HG03442 (cell line): ENCODE measurements at regions not wholly inside any gene's neighbourhood (a gene's known extent, or its start where the extent isn't known, plus 50 kb on each side); places are given as distances from the start of the nearest gene placed in this dataset.
A peak's percentile ranks its signal among the peaks of the same experiment; 100 is the strongest.
"Not testable (repeated sequence)": the region's sequence is repeated elsewhere in the genome, so short reads cannot be mapped to it uniquely, and the experiment has no call there.

Source experiments
- ATAC-seq: cut with Tn5 transposase; IDR thresholded peaks from one replicate; pipeline ENCODE4 v1.9.1; 2021; ENCODE audit warnings: mild to moderate bottlenecking, moderate library complexity; ENCODE audit not compliant: unreplicated experiment

DNA sequence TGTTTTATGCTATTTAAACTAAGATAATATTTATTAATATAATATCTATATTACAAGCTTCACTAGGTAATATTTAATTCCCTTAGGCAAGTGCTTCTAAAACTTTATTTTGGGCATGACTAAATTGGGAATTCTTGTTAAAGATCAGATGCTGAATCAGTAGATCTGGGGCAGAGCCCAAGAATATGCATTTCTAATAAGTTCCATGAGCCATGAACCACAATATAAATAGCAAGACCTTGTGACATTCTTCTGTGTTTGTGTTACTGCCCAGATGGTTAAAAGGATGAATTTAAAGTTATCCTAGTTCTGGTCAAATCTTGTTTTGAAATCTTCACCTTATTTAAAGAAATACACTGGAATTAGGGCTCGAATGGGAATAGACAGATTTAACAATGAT is 258.4 kb upstream of the CACNA2D1 start:
- ATAC-seq = no peak

DNA sequence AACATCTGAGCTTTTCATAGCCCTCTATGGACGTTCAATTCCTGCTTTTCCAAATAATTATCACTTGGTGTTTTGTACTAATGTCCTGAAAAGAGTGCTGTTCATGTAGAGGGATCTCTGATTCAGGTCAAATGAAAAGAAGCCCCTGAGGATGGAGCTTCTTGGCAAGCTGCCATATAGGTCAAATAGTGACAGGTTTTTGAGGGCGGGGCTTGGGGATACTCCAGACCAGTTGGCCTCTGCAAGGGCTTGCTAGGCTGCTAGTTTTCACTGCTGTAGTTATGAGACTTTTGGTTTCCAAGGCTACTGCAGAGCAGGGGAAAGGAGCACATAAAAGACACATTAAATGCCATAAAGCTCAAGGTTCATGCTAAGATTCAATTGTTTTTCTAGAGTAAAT is 257.2 kb upstream of the CACNA2D1 start:
- no peak for ATAC-seq

DNA sequence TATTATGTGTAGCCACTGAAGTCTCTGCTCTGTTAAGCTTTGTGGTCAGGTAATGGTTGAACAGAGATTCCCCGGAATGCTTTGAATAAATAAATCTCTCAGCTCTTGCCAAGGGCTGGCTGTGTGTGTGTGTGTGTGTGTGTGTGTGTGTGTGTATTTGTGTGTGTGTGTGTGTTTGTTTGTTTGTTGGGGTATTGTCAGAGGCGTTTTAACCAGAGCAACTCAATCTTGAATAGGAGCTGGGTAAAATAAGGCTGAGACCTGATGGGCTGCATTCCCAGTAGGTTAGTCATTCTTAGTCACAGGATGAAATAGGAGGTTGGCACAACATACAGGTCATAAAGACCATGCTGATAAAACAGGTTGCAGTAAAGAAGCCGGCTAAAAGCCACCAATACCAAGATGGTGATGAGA is 256.2 kb upstream of the CACNA2D1 start:
- ATAC-seq = no peak

DNA sequence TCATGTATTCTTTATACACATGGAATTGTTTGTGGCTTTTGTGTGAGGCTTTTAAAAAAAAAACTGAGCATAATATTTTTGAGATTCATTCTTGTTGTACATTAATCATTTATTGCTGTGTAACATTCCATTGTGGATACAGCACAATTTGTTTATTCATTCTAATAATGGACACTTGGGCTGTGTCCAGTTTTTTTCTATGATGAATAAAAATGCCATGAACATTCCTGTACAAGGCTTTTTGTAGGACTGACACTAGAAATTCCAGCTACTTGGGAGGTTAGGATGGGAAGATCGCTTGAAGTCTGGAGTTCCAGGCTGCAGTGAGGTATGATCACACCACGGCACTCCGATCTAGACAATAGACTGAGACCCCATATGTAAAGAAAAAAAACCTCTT is 254.3 kb upstream of the CACNA2D1 start:
- ATAC-seq = no peak

DNA sequence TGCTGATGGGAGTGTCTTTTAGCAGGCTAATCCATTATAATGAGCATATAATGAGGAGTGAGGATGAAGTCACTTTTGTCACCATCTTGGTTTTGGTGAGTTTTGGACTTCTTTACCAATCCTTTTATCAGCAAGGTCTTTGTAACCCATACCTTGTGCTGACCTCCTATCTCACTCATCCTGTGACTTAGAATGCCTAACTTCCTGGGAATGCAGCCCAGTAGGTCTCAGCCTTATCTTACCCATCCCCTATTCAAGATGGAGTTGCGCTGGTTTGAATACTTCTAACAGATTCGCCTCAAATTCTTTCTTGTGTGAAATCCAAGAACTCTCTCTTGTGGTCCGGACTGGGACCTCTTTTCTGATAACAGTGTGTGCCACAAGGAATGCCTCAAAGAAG is 253.1 kb upstream of the CACNA2D1 start:
- ATAC-seq = no peak

DNA sequence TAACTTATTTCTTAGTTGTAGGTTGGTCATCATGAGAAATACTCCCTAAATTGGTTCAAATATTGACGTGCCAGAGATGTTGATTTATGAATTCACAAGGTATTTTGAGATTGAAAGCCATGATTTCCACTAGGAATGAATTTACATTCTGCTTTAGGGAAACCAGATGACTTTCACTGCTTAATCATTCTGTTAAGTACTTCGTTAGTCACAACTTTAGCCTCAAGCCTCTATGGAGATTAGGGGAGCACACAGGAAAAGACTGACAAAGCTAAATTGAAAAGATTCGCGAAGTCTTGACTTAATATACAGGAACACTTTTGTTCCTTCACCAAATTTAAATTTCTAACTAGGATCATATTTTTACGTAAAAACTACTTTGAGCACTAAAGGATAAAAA is 250.4 kb upstream of the CACNA2D1 start:
- no peak for ATAC-seq

DNA sequence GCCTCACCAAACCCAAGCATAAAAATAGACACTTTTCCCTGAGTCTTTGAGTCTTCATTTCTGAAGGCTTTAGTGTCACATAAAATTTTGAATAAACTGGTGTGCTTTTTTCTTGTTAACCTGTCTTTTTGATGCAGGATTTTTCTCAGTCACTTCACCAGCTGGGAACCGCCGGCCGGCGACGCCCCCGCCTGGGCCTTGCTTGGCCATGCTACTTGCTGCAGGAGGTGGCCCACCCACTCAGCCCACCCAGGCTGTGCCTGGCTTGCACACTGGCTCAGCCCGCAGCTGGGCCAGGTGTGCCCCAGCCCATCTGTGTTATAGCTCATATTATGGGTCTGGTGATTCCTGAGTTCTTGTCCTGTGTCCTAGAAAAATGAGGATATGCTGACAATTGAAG is 247.4 kb upstream of the CACNA2D1 start:
- ATAC-seq = no peak

DNA sequence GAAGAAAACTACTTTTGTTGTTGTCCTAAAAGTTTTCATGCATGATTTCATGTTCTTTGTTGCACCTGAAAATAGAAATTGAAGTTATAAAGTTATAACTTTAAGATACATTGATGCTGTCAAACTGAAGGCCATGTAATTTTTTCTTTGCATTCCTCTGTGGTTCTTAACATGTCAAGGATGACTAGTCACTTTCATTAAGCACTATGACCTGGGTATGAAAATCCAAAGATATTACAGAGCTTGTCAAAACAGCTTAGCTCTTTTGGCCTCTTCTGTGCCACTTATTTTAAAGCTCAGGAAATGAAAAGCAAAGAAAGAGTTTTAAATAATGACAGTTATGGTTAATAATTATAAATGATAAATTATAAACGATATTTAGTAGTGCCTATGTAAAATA is 241.6 kb upstream of the CACNA2D1 start:
- no peak for ATAC-seq

DNA sequence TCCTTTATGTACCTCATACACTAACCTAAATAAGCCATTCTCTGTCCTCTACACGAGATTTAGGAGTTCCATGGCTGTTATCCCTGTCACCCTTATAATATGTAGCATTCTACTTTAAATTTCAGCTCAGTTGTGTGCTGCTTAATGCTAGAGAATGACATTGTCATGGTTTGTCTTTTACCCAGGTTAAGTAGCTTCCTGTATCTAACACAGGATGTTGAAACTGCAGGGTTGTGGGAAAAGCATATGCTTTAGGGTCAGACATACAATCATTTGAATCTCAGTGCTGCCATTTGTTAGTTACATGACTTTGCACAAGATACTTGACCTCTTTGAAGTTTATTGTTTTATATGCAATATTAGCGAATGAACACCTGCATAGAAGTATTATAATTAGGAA is 235.1 kb upstream of the CACNA2D1 start:
- ATAC-seq = no peak

DNA sequence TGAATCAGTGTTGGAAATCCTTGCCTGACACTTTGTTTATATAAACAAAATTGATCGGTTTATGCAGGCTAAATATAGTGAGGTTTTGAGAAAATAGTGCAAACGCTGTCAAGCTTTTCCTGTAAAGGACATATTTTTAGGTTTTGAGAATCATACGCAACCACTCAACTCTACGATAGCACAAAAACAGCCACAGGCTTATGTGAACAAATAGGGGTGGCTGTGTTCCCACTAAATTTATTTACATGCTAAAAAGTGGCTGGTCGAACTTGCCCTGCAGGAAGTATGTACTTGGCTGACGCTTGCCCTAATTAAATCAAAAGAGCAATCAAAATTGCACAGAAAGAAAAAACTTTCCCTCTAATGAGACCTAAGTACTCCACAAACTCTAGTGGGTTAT is 234.7 kb upstream of the CACNA2D1 start:
- no peak for ATAC-seq

DNA sequence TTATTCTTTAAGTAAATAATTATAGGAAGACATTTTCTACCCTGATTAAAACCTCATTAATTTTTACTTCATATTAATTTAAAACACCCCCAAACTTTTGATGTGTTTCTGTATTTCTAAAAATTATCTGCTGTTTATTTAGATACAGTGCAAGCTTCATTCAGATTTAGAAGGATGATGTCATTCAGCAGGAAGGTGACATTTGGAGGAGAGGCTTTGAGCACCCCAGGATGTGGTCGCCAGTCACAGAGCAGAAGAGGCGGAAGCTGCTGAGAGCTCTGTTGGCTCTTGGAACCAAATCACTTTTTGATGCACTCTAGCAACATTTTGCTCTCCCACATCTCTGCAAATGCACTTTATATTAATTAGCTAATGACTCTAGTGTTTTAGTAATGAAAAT is 233.9 kb upstream of the CACNA2D1 start:
- ATAC-seq = peak; percentile 96

DNA sequence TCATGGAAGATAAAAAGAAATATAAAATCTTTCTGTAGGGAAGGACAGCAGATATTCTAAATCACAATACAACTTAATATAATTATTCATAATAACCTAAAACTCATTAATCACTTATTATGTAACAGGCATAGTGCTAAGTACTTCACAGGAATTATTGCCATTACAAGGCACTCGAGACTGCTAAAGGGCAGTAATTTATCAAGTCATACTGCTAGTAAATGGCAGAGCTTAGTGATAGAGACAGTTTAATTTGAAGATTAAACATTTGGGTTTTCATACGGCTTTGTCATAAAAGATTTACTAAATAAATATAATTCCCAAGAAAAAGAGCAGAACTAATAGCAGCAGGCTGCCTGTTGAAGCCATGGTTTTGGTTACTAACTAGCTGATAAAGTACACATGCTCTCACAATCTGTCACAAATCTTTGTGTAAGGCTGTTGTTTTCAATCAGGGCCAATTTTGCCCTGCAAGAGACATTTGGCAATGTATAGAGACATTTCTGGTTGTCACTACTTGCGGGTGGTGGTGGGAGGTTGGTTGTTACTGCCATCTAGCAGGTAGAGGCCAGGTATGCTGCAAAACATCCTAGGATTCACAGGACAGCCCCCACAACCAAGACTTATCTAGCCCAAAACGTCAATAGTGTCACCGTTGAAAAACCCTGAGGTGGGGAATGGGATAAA is 233.3 kb upstream of the CACNA2D1 start:
- no peak for ATAC-seq

DNA sequence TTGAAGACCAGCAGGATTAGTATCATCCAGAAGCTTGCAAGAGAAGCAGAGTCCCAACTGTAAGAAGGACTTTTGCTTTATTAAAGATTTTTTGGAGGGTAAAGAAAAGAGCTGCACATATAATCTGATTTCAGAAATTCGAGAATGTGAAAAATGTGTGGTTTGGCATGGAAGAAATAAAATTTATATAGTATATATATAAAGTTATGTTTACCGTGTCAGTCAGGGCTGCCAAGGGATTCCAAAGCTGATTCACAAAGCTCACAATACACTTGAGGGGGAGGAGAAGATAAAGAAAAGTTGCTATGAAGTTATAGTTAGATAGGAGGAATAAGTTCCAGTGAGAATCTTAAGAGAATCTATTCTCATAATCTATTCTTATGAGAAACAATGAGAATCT is 231.8 kb upstream of the CACNA2D1 start:
- no peak for ATAC-seq

DNA sequence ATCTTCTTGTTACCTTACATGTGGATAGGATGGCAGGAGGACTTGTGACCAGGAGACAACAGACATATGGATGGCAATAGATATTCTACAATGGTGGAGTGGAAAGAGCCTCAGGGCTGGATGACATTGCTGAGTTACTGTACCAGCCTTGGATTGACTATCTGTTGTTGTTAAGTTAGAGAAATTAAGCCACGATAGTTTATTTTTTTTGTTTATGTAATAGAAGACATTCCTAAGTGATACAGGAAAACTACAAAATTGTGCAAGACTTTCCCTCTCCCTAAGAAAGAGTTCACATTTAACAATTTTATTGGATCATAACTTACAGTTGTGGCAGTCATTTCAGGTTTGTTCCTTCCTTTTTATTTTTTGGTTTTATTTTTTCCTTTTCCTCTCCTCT is 230.7 kb upstream of the CACNA2D1 start:
- ATAC-seq = no peak

DNA sequence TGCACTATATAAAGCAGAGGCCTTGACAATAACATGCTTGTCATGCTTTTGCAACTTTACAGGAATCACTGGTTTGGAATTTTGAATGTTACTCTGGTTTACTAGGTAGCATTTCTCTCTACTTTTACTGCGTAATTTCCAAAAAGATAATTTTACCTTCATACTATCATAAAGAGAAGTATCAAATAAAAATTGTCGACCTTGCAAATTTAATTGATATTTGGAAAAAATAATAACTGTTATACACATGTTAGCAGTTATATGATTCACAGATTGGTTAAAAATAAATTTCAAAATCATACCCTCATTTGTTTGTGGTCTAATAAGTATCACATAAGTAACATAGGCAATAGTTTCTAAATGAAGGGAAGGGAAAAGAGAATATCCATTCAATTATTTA is 228.5 kb upstream of the CACNA2D1 start:
- no peak for ATAC-seq

DNA sequence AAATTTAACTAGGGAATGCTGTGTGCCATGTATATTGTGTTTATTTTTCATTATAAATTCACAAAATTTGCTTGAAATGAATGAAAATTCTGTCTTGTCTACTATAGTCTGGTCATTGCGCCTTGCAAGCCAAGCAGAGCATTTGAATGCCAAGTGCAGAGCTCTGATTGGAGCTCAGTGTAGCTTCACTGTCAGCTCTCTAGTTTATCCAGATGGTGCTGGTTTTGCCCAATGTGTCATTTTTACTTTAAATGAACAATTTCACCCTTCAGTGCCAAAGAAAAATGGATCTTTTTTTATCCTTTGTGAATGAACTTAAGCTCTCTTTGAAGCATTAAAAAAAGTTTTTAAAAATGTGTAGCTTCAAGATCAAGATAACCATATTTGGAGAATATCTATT is 225.6 kb upstream of the CACNA2D1 start:
- no peak for ATAC-seq

DNA sequence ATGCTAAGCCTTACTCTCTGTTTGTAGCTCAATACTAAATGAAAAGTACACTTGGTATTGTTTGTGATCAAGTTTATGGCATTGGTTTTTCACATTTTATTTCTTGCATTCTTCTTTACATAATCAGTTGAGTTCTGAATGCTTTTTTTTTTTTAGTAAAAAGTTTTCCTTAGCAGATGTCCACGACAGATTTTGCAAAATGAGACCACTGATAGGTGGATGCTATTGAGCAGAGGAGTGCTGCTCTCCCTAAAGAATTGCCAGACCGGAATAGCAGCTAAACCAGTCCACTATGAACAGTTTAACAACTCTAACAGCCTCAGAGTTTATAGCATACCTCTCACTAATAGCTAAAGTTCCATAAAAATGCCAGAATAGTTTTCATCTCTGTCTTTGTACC is 225.1 kb upstream of the CACNA2D1 start:
- ATAC-seq = no peak

DNA sequence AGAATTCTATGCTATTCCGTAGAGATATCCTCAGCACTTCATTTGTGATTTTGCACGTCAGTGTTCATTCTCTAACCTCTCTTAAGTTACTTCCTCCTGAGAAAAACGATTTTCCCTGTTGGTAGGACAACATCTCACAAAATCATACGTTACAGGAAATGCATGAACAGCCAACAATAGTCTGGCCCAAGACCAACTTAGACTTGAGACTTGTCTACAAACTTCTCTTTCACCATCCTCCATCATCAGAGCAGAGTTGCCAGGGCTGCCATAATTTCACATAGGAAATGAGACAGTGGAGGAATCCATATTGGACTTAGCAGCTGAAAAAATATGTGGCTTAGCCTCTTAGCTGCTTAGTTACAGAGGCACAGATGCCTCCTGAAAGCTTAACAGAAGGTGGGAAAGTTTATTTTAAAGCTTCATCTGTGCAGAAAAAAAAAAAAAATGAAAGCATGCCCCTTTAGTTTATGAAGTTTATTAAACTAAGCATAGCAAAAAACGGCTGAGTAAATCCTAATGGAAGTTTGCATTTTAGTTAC is 222.5 kb upstream of the CACNA2D1 start:
- ATAC-seq = no peak

DNA sequence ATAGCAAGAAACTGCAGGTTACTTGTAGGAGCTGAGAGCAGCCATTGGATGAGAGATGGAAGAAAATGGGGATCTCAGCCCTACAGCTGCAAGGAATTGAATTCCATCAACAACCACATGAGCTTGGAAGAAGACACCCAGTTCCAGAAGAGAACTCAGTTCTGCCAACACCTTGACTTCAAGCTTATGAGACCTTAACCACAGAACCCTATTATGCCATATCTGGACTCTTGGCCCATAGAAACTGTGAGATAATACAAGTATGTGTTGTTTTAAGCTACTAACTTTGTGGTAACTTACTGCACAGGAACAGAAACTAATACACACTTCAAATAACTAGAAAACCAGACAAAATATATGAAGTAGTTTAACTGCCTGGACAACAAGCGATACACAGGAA is 212.4 kb upstream of the CACNA2D1 start:
- no peak for ATAC-seq

DNA sequence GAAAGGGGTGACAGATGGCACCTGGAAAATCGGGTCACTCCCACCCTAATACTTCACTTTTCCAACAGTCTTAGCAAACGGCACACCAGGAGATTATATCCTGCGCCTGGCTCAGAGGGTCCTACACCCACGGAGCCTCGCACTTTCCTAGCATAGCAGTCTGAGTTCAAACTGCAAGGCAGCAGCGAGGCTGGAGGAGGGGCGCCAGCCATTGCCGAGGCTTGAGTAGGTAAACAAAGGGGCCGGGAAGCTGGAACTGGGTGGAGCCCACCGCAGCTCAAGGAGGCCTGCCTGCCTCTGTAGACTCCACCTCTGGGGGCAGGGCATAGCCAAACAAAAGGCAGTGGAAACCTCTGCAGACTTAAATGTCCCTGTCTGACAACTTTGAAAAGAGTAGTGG is 206.5 kb upstream of the CACNA2D1 start:
- not testable (repeated sequence) for ATAC-seq

DNA sequence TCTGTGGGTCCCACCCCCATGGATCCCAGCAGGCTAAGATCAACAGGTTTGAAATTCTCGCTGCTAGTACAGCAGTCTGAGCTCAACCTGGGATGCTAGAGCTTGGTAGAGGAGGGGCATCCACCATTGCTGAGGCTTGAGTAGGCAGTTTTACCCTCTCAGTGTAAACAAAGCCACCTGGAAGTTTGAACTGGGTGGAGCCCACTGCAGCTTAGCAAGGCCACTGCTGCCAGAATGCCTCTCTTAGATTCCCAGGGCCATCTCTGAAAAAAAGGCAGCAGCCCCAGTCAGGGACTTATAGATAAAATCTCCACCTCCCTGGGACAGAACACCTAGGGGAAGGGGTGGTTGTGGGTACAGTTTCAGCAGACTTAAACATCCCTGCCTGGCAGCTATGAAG is 190.0 kb upstream of the CACNA2D1 start:
- ATAC-seq = no peak

DNA sequence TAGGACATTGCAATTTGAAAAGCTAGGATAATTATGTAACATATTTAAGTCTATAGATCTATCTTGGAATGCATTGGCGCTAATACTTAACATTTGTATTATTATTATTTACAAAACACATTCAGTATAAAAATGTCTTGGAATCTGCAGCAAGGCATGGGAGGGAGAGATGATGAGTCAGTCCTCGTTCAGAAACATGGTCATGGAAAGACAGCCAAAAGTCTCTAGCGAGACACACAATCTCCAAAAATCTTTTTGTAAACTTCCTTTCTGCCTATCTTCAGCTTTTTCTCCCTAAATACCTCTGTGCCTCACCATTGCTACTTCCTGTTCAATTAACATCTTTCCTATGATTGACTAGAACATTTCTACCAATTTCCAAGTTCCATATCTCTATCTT is 188.4 kb upstream of the CACNA2D1 start:
- ATAC-seq = no peak

DNA sequence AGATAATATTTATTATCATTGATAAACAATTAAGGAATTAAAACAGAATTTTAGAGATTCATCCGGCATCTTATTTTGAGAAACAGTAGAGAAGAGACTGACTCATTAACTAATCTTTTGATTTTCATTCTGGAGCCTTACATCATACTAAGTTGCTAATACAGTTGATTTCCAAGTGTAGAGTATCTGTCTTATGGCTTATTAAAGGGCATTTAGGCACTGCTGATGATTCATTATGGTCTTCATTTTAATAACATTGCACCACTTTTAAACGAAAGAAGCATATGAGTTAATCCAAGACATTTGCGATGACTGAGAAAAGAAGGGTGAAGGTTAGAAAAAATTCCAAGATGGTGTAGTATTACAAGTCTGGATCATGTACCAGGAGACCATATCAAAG is 186.0 kb upstream of the CACNA2D1 start:
- ATAC-seq = no peak
